ENCODE measurements at regions not wholly inside any gene's neighbourhood (a gene's known extent, or its start where the extent isn't known, plus 50 kb on each side); places are given as distances from the start of the nearest gene placed in this dataset.

DNA sequence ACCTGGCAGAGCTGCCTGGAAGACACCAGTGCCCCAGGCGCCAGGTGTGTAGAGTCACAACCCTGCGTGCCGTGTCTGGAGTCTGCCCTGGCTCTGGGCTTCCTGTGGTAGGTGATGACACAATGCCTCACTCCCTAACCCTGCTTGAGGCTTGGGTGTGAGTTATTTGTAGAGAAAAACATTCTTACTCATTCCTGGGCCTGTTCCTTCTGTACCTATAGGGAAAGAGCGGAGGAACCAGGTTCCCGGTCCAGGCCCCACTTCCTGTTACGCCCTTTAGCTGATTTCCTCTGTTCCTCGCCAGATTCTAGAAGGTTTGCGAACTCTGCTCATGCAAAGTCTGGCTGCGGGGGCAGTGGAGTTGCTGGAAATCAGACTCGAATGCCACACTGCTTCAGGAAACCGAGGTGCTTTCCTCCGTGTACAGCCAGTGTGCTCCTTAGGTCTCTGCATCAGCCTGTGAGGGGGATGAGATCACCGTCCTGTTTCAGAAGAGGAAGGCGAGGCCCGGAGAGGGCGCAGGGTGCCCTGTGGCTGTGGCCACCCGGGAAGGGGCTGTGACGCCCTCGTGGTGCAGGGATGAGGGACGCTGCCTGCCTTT, 67.1 kb upstream of the DUSP22 start:
- DNase-seq = no peak

DNA sequence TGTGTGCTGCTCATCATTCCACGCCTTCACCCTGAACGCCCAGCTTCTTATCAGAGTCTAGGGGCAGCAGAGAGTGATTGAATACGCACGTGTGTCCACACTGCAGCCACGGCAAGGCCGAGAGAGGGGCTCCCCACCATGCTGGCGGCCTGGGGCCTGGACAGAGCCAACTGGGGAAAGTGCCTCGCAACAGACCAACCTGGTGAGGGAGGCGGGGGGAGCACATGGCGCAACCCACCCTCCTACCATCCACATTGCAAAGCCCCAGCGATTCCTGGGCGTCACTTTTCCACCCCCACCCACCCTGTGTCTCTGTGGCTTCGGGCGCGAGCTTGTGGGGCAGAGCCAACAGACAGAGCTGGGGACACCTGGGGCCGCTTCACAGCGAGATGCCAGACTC, 66.4 kb upstream of the DUSP22 start:
- no peak for DNase-seq

DNA sequence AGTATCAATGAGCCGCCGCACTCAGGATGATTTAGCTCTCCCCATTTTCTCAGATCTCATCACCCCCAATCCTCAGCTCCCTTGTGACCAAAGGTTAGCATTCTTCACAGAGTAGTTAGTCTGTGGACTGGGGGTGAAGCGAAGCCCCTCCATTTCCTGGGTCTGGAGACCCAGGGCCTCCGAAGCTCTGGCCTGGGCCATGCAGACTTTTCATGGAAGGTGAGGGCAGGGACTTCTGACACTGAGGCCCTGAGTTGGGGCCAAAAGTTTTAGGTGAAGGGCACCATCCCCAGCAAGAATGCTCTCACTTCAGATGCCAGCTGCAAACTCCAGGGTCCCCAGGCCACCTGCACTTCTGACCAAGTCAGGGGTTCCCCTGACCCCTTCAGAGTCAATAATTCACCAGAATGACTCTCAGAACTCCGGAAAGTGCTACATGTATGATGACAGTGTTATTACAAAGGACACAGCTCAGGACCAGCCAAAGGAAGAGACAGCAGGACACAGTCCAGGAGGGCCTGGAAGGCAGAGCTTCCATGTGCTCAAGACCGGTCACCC, 65.7 kb upstream of the DUSP22 start:
- DNase-seq = no peak

DNA sequence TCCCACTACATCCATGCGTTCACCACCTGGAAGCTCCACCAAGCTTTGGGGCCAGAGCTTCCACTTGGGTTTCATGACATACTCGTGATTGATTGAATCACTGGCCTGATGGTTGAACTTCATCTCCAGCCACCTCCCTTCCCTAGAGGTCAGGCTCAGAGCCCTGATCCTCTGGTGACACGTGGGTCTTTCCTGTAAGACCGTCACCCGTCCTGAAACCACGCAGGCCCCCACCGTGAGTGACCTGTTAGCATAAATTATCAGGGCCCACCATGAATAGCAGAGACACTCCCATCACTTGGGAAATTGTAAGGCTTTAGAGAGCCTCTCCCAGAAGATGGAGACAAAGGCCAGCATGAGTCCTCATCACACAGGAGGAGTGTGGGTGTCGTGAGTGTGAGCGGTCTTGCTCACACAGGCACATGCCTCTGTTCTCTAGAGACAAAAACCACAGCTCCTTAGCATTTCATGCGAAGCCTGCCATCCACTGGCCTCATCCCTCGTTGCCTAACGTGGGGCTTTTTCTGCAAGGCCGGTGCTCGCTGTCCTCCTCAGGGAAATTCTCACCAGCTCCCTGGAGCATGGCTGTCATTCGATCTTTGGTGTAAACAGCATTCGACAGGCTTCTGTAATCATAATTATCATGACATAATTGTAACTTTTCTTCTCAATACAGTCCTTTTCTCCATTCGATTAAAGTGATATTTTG, 65.1 kb upstream of the DUSP22 start:
- peak in 16 of 56 donors; percentile 3 to 45 (median 24) for DNase-seq

DNA sequence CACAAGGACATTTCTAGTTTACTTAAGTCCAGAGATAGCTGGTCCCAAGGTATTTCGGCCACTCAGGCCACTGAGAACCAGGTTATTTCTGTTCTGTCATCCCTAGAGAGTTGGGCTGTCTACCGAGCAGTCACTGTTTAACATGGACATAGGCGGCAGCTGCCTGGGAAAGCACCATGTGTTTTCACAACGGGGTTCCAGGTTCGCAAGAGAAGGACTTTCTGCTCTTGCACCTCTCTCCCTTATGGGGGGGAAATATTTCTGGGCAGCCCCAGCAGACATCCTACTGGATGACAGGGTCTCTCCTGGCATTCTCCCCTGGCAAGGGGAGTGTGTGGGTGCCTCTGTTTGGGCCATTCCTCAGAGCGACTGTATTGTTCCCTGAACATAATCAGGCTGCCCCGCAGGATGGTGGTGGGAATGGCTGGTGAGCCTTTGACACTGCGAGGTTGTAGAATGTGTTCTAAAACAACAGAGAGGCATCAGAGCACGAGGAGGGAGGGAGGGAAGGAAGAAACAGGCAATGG, 64.4 kb upstream of the DUSP22 start:
- DNase-seq = no peak

DNA sequence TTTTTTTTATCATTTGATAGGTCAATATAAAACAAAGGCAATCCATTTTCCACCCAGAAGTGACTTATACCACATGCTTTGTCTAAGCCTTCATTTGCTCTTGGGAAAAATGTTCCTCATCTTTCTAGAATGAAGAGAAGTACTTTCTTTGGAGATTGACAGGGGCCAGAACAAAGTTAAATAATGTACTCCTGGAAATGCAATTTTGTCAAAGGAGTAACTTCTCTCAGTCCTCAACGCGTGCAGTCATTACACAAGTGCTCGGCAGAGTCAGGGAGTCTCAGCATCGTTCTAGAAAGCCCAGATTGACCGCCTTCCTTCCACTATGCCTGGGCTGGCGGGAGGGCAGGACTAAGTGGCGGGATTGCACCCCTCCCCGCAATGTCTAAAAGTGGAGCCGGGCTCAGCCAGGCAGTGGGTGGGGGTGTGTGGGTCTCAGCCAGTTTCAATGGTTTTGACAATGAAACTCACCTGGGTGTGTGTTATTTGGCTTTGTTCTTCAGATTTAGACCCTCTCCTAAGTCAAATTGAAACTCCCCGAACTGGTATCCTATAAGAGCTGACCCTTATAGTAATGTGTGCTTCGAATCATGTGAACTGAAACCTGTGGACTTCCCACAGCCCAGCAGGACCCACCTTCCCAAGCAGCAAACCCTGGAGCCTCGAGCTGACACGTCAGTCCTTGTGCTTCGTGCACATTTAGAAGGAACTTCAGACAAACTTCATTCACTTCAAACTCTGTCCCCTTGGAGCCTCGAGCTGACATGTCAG, 63.2 kb upstream of the DUSP22 start:
- DNase-seq = no peak

DNA sequence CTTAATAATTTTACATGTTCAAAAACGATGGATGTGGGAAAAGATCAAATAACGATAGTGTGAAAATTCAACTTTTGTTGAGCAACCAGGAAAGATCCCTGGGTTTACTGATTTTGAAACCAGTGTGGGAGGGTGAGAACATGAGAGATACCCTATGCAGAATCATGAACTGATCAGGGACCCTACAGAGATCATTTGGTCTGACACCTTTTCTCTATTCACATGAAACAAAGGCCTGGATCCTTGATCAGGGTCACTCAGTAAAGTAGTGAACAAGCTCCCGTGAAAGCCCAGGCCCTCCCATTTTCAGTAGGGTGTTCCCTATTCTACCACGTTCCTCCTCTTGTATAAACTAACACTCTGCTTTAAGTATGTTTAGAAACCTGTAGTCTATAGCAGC, 60.5 kb upstream of the DUSP22 start:
- DNase-seq = no peak

GRCh38 chr6:232982-233640, 59.2 kb upstream of the DUSP22 start:
- no peak for DNase-seq

DNA sequence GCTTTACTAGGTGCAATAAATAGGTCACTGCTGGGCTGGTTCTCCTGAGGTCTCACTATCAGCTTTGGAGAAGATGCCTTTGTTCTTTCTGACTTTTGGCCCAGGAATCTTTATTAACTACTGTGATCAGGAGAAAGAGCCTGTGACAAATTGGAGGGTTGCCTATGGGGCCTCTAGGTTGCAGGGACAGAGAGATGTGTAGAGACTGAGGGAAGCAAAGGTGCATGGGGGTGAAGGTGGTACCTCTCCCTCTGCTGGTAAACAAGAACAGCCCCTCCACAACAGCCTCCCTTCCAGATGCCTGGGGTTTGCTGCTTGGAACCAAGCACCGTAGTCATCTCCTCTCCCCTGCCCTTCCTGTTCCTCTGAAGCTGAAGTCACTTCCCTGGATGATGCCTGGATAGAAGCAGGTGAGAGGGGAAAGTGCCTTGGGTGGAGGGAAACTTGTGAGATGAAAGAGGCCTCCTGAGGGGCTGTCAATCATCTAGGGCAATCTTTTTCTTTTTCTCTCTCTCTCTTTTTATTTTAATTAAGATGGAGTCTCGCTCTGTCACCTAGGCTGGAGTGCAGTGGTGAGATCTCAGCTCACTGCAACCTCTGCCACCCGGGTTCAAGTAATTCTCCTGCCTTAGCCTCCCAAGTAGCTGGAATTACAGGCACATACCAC, 57.4 kb upstream of the DUSP22 start:
- DNase-seq = no peak

DNA sequence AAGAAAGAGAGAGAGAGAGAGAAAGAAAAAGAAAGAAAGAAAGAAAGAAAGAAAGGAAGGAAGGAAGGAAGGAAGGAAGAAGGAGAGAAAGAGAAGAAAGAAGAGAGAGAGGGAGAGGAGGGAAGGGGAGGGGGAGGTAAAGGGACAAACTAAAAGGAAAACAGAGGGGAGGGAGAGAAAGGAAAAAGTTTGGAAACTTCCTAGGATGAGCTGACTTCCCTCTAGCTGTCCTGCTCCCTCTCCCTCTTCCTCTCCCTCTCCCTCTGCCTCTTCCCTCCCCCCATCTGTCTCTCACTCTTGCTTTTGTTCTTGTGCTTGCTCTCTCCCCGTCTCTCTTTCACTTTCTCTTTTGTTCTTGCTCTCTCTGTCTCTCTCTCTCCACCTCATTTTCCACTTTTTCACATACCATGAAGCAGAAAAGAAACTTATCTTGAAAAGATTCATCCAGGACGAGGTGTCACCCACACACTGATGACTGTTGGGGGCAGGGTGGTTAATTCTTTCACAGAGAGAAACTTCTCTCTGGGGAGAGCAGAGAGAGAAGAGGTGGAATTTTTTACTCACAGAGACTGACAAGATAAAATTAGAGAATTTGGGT, 56.4 kb upstream of the DUSP22 start:
- no peak for DNase-seq

- no peak for DNase-seq
Measured at GRCh38 chr6:236519-236918, 55.8 kb upstream of the DUSP22 start.

DNA sequence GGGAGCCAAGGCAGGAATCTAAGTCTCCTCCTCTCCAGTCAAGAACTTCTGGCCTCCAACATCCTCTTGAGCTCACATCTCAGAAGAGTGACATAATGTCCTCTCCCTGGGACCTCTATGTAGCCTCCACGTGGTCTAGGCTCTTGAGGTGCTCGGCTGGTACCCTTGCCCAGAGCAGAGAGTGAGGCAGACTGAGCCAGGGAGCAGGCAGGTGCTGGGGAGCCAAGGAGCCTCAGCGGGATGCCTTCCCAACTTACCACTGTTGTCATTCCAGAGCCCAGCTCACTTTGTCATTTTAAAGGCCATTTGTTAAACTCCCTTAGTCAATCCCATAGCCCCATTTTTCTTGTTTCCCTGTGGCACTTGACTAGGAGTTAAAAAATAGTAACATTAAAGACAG, 52.1 kb upstream of the DUSP22 start:
- DNase-seq = no peak

DNA sequence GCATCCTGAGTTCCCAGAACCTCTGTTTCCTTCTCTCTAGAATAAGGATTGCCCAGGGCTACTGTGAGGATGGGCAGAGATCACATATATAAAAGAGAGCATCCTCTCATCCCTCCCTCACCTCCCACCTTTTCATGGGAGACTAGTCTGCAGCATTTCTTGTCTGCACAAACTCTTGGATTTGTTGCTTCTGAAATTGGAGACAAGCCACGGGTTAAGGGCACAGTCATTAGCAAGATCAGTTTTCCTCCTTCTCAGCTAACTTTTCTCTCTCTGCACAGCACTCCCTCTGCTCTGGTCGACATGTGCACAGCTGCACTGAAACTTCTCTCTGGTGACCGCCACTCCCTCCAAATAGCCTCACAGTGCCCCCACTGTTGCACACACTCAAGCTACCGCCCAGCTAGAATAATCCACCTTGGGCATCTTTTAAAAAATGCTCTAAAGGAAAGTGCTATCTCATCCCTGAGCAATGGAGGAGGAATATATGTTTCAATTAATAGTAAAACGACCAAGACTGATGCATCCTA, 50.9 kb upstream of the DUSP22 start:
- no peak for DNase-seq
